ENCODE measurements at regions not wholly inside any gene's neighbourhood (a gene's known extent, or its start where the extent isn't known, plus 50 kb on each side); places are given as distances from the start of the nearest gene placed in this dataset.

GRCh38 chr11:133727774-133728173 lies 117.5 kb downstream of the SPATA19 start:
- no peak for TF ChIP-seq CTCF (IDR thresholded peaks at IDR 0.05)
- TF ChIP-seq CHD2 (IDR thresholded peaks at IDR 0.05; ENCODE audit: low read length, partially characterized antibody), result no peak
- no peak for TF ChIP-seq HOXA7 (CRISPR knock-in tag; IDR thresholded peaks at IDR 0.05)
- no peak for TF ChIP-seq JUN (IDR thresholded peaks at IDR 0.05)
- no peak for TF ChIP-seq REST (IDR thresholded peaks at IDR 0.05)
- no peak for TF ChIP-seq HMGXB4 (CRISPR knock-in tag; IDR thresholded peaks at IDR 0.05; ENCODE audit: borderline replicate concordance)
- no peak for TF ChIP-seq ZSCAN20 (CRISPR knock-in tag; IDR thresholded peaks at IDR 0.05)
- TF ChIP-seq ATOH8 (CRISPR knock-in tag; IDR thresholded peaks at IDR 0.05; ENCODE audit: low read depth), result no peak
- no peak for TF ChIP-seq MAFK (IDR thresholded peaks at IDR 0.05; ENCODE audit: partially characterized antibody)
- TF ChIP-seq POLR2A (IDR thresholded peaks at IDR 0.05; ENCODE audit: low read length), result no peak
- TF ChIP-seq RAD21 (conservative IDR thresholded peaks at IDR 0.05 in 1 of 2, IDR thresholded peaks at IDR 0.05 in 1 of 2), result no peak
- TF ChIP-seq KDM1A (IDR thresholded peaks at IDR 0.05; ENCODE audit: low read depth), result no peak
- no peak for TF ChIP-seq EP300 (IDR thresholded peaks at IDR 0.05)
- no peak for TF ChIP-seq HDAC2 (IDR thresholded peaks at IDR 0.05)

Data from A549 (cell line).